ENCODE measurements at regions not wholly inside any gene's neighbourhood (a gene's known extent, or its start where the extent isn't known, plus 50 kb on each side); places are given as distances from the start of the nearest gene placed in this dataset.

GRCh38 chr10:8416192-8416701 lies 361.8 kb downstream of the GATA3 start:
- no peak for DNase-seq (ENCODE audit: low read depth)
- no peak for TF ChIP-seq CTCF (conservative IDR thresholded peaks at IDR 0.05; ENCODE audit: low read length)
- no peak overlapping the region for H3K4me3 ChIP-seq (ENCODE audit: low read length)

GRCh38 chr10:8416760-8417159 lies 362.3 kb downstream of the GATA3 start:
- H3K4me3 ChIP-seq (ENCODE audit: low read length): no peak overlapping the region
- no peak for DNase-seq (ENCODE audit: low read depth)
- no peak for TF ChIP-seq CTCF (conservative IDR thresholded peaks at IDR 0.05; ENCODE audit: low read length)

GRCh38 chr10:8417631-8418030 lies 363.1 kb downstream of the GATA3 start:
- no peak for DNase-seq (ENCODE audit: low read depth)

DNA sequence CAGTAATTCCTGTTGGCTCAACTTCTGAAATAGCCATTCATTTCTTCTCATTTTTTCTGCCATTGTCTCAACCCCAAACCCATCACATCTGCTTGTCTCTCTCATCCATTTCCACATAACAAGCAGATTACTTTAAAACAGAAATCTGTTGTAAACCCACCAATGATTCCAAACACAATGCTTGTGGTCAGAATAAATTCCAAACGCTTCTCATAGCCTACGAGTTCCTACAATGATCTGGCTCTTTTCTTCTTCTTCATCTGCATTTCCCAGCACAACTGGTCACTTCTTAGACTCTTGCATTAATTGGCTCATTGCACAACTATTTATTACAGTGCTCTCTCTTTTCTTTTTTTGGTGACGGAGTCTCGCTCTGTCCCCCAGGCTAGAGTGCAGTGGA lies 364.1 kb downstream of the GATA3 start:
- H3K4me3 ChIP-seq (ENCODE audit: low read length): no peak overlapping the region
- TF ChIP-seq CTCF (conservative IDR thresholded peaks at IDR 0.05; ENCODE audit: low read length): no peak
- peak; percentile 1 for DNase-seq (ENCODE audit: low read depth)

More at GRCh38 chr10:8417631-8418030, 363.1 kb downstream of the GATA3 start:
- no peak overlapping the region for H3K4me3 ChIP-seq (ENCODE audit: low read length)
- no peak for TF ChIP-seq CTCF (conservative IDR thresholded peaks at IDR 0.05; ENCODE audit: low read length)

- no peak for TF ChIP-seq CTCF (conservative IDR thresholded peaks at IDR 0.05; ENCODE audit: low read length)
- H3K4me3 ChIP-seq (ENCODE audit: low read length): no peak overlapping the region
- no peak for DNase-seq (ENCODE audit: low read depth)
These were observed 365.7 kb downstream of the GATA3 start for GRCh38 chr10:8420182-8420581.

DNA sequence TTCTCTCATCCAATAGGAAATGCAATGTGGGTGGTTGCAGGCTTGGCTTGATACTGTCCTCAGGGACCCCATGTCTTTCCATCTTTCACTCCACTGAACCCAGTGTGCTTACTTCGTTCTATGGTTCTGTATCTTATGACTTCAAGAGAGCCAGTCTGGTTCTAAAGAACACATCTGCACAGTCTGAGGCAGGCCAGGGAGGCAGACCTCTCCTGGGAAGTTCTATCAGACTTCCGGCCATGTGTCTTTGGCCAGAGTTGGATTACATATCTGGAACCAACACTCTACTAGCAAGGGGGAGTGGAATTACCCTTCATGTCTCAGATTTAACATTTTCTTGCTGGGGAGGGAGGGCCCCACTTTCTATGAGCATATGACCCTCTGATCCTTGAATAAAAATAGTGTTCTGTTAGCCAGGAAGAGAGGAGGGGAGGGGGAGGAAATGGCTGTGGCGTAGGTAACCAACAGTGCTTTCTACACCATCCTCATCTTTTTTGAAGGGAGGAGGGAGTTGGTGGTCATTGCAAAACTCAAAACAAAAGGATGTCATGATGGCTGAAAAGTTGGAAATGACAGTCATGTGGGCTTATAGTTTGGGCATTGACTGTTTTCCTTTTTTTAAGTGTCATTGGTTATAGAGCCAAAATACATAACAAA lies 370.2 kb downstream of the GATA3 start:
- DNase-seq (ENCODE audit: low read depth): no peak
- no peak overlapping the region for H3K4me3 ChIP-seq (ENCODE audit: low read length)
- TF ChIP-seq CTCF (conservative IDR thresholded peaks at IDR 0.05; ENCODE audit: low read length): no peak

DNA sequence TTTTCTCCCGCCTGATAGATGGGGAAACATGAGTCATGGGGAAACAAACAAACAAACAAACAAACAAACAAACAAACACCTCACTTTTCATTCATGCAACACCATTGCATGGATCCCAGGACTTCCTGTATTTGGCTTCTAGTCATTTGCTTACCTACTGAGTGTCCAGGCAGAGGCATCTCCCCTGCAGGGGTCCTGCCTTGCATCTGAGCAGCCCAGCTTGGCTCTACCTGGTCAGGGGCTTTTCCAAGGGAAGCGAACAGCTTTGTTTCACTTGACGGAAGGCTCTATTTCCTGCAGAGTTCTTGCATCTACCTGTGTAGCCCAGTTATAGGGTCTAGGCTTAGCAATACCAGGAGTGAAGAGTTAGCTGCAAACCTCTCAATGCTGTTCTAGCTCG lies 374.2 kb downstream of the GATA3 start:
- no peak overlapping the region for H3K4me3 ChIP-seq (ENCODE audit: low read length)
- no peak for DNase-seq (ENCODE audit: low read depth)

More for the DNA sequence above, 374.2 kb downstream of the GATA3 start:
- no peak for TF ChIP-seq CTCF (conservative IDR thresholded peaks at IDR 0.05; ENCODE audit: low read length)

Measured in AG10803 (cell line).